ENCODE measurements at regions not wholly inside any gene's neighbourhood (a gene's known extent, or its start where the extent isn't known, plus 50 kb on each side); places are given as distances from the start of the nearest gene placed in this dataset.

- no peak for DNase-seq (ENCODE audit: extremely low spot score)
- Histone ChIP-seq H3K27me3 (no peaks in the 10 kb centered on the region), H3K4me3 (no peak overlapping the region), H3K9me3 (no peaks in the 10 kb centered on the region), H3K4me1 (no peaks in the 10 kb centered on the region), H3K36me3 (no peaks in the 10 kb centered on the region), H3K27ac (replicated peaks in 1 of 4) (no peak overlapping the region)
- TF ChIP-seq CTCF (IDR thresholded peaks at IDR 0.05): no peak
- TF ChIP-seq EP300 (IDR thresholded peaks at IDR 0.05): no peak
- TF ChIP-seq POLR2A (IDR thresholded peaks at IDR 0.05; ENCODE audit: low read depth): no peak
- TF ChIP-seq POLR2AphosphoS5 (IDR thresholded peaks at IDR 0.05): no peak
- 34% methylated on average over 3 of the region's 3 CpGs for WGBS
- intact Hi-C loops (cut with DNase I): loop anchor here (5.0 kb wide), 1 partner anchor 48 kb away; no protein-coding TSS in a partner anchor
Measured at GRCh38 chr16:80403894-80404293, 136.9 kb upstream of the DYNLRB2 start.

- Histone ChIP-seq H3K36me3 (no peaks in the 10 kb centered on the region), H3K4me1 (no peaks in the 10 kb centered on the region), H3K9me3 (peaks cover 0 to 9% (median 4%) of the 10 kb centered on the region in 4 donors), H3K4me3 (no peak overlapping the region), H3K27me3 (peaks cover 0 to 9% (median 0%) of the 10 kb centered on the region in 4 donors), H3K27ac (replicated peaks in 1 of 4) (no peak overlapping the region)
- intact Hi-C loops (cut with DNase I): no loop called here
- 70% methylated on average over 5 of the region's 5 CpGs for WGBS
- DNase-seq (ENCODE audit: extremely low spot score): no peak
- no peak for TF ChIP-seq POLR2AphosphoS5 (IDR thresholded peaks at IDR 0.05)
Measured at GRCh38 chr16:80390871-80391489, 149.8 kb upstream of the DYNLRB2 start.

GRCh38 chr16:80390046-80390445 is 150.7 kb upstream of the DYNLRB2 start:
- H3K36me3 ChIP-seq: no peaks in the 10 kb centered on the region
- no peak overlapping the region for H3K4me3 ChIP-seq
- no peak overlapping the region for H3K27ac ChIP-seq (replicated peaks in 1 of 4)
- peaks cover 0 to under 1% (median 0%) of the 10 kb centered on the region in 4 donors for H3K9me3 ChIP-seq
- WGBS: 86% methylated on average over 4 of the region's 4 CpGs
- DNase-seq (ENCODE audit: extremely low spot score): no peak
- TF ChIP-seq CTCF (IDR thresholded peaks at IDR 0.05): no peak
- no peak for TF ChIP-seq POLR2A (IDR thresholded peaks at IDR 0.05; ENCODE audit: low read depth)
- TF ChIP-seq EP300 (IDR thresholded peaks at IDR 0.05): no peak
- TF ChIP-seq POLR2AphosphoS5 (IDR thresholded peaks at IDR 0.05): no peak
- H3K27me3 ChIP-seq: peaks cover 0 to 9% (median 0%) of the 10 kb centered on the region in 4 donors
- intact Hi-C loops (cut with DNase I): no loop called here
- no peaks in the 10 kb centered on the region for H3K4me1 ChIP-seq

- Histone ChIP-seq H3K27ac (replicated peaks in 1 of 4) (no peak overlapping the region), H3K27me3 (peaks cover 0 to 9% (median 0%) of the 10 kb centered on the region in 4 donors), H3K36me3 (no peaks in the 10 kb centered on the region), H3K4me1 (no peaks in the 10 kb centered on the region), H3K4me3 (no peak overlapping the region), H3K9me3 (no peaks in the 10 kb centered on the region)
- intact Hi-C loops (cut with DNase I): no loop called here
- DNase-seq (ENCODE audit: extremely low spot score): no peak
- no peak for TF ChIP-seq EP300 (IDR thresholded peaks at IDR 0.05)
- no peak for TF ChIP-seq CTCF (IDR thresholded peaks at IDR 0.05)
- TF ChIP-seq POLR2AphosphoS5 (IDR thresholded peaks at IDR 0.05): no peak
- TF ChIP-seq POLR2A (IDR thresholded peaks at IDR 0.05; ENCODE audit: low read depth): no peak
- whole genome bisulfite sequencing: 81% methylated on average over 3 of the region's 9 CpGs
Measured at GRCh38 chr16:80389338-80389737, 151.5 kb upstream of the DYNLRB2 start.

- intact Hi-C loops (cut with DNase I): no loop called here
- no peaks in the 10 kb centered on the region for H3K4me1 ChIP-seq
- no peak overlapping the region for H3K4me3 ChIP-seq
- 54% methylated on average over 11 of the region's 15 CpGs for WGBS
- TF ChIP-seq EP300 (IDR thresholded peaks at IDR 0.05): no peak
- TF ChIP-seq POLR2AphosphoS5 (IDR thresholded peaks at IDR 0.05): no peak
- no peak for TF ChIP-seq POLR2A (IDR thresholded peaks at IDR 0.05; ENCODE audit: low read depth)
- no peak for TF ChIP-seq CTCF (IDR thresholded peaks at IDR 0.05)
- H3K9me3 ChIP-seq: no peaks in the 10 kb centered on the region
- H3K27me3 ChIP-seq: peaks cover 0 to 9% (median 0%) of the 10 kb centered on the region in 4 donors
- H3K27ac ChIP-seq (replicated peaks in 1 of 4): no peak overlapping the region
- no peaks in the 10 kb centered on the region for H3K36me3 ChIP-seq
- no peak for DNase-seq (ENCODE audit: extremely low spot score)
Measured at GRCh38 chr16:80387318-80387921, 153.4 kb upstream of the DYNLRB2 start.

All from esophagus muscularis mucosa (tissue), 4 donors.